MM.1S (cell line): ENCODE measurements at regions not wholly inside any gene's neighbourhood (a gene's known extent, or its start where the extent isn't known, plus 50 kb on each side); places are given as distances from the start of the nearest gene placed in this dataset.

Experiments used
- EZH2phosphoT487 ChIP-seq: fragments of 300-600 bp; sonication (generic); IDR thresholded peaks from 2 replicates; pipeline ENCODE4 v1.6.1; 2018; ENCODE audit warnings: antibody characterized with exemption, low read length
- TF ChIP-seq, protein P1 (sequence below): fragments of 300-600 bp; sonication (generic); IDR thresholded peaks from 2 replicates; pipeline ENCODE4 v1.5.1; 2016; ENCODE audit warnings: antibody characterized with exemption, low read length, mixed read lengths

DNA sequence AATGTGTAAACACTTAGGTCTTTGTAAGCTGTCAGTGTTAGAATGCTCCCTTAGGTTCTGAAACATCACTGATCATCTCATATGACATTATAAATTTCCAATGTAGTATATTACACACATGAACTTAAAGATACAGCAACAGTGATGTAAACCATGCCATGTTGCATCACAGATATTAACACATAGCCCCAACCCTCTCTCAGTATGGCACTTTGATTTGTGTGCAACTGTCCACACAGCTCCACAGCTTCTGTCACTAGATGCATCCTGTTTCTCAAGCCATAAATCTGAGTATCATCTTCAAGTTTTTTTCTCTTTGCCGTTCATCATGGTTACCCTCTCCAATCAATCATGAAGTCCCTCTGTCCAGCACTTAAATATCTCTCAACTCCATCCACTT lies 69.2 kb upstream of the LRP1B start:
- TF ChIP-seq, protein P1, sequence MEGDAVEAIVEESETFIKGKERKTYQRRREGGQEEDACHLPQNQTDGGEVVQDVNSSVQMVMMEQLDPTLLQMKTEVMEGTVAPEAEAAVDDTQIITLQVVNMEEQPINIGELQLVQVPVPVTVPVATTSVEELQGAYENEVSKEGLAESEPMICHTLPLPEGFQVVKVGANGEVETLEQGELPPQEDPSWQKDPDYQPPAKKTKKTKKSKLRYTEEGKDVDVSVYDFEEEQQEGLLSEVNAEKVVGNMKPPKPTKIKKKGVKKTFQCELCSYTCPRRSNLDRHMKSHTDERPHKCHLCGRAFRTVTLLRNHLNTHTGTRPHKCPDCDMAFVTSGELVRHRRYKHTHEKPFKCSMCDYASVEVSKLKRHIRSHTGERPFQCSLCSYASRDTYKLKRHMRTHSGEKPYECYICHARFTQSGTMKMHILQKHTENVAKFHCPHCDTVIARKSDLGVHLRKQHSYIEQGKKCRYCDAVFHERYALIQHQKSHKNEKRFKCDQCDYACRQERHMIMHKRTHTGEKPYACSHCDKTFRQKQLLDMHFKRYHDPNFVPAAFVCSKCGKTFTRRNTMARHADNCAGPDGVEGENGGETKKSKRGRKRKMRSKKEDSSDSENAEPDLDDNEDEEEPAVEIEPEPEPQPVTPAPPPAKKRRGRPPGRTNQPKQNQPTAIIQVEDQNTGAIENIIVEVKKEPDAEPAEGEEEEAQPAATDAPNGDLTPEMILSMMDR = no peak
- TF ChIP-seq EZH2phosphoT487 = no peak
